MCF 10A (cell line): ENCODE measurements at regions not wholly inside any gene's neighbourhood (a gene's known extent, or its start where the extent isn't known, plus 50 kb on each side); places are given as distances from the start of the nearest gene placed in this dataset.

ENCODE experiments used
- BruUV-seq: library from RNA; stranded (reverse); fragments of 400-500 nt; replicated peaks from 2 replicates; lab custom pipeline; 2021; lab: Mats Ljungman, UMichigan
- CTCF ChIA-PET: fragments of 300-600 bp; sonication (Branson Sonifier 250); formaldehyde crosslinking; extraction: SDS; loops from one replicate; lab custom pipeline; 2021; ENCODE audit warnings: antibody characterized with exemption, inconsistent platforms; lab: Yijun Ruan, JAX
- POLR2A ChIA-PET: fragments of 300-600, 350-650 bp; sonication (Branson Sonifier 250); formaldehyde crosslinking; extraction: SDS; loops from one replicate; lab custom pipeline; 2020; ENCODE audit warnings: antibody characterized with exemption, inconsistent platforms; lab: Yijun Ruan, JAX
- DNase-seq: peaks from one replicate; pipeline ENCODE4 v3.0.0-alpha.2; 2018; ENCODE audit not compliant: unreplicated experiment
- H3K27ac Mint-ChIP-seq: one replicate; pipeline ENCODE4 v1.8.0; 2022; ENCODE audit warnings: mild to moderate bottlenecking, low read depth, mixed read lengths; ENCODE audit not compliant: unreplicated experiment
- H3K27me3 Mint-ChIP-seq: one replicate; pipeline ENCODE4 v1.8.0; 2022; ENCODE audit warnings: mixed read lengths; ENCODE audit not compliant: insufficient read depth, unreplicated experiment
- H3K36me3 Mint-ChIP-seq: one replicate; pipeline ENCODE4 v1.8.0; 2022; ENCODE audit warnings: mild to moderate bottlenecking, moderate library complexity, mixed read lengths; ENCODE audit not compliant: insufficient read depth, unreplicated experiment
- H3K4me1 Mint-ChIP-seq: one replicate; pipeline ENCODE4 v1.8.0; 2022; ENCODE audit warnings: mixed read lengths; ENCODE audit not compliant: insufficient read depth, unreplicated experiment
- H3K4me3 Mint-ChIP-seq: one replicate; pipeline ENCODE4 v1.8.0; 2022; ENCODE audit warnings: mild to moderate bottlenecking, moderate library complexity, mixed read lengths; ENCODE audit not compliant: unreplicated experiment
- H3K9me3 Mint-ChIP-seq: one replicate; pipeline ENCODE4 v1.8.0; 2022; ENCODE audit warnings: mixed read lengths; ENCODE audit not compliant: unreplicated experiment
- intact Hi-C: fragments of 100-400 bp; cut with micrococcal nuclease; formaldehyde crosslinking; loops from 2 replicates; pipeline ENCODE4 v1.14.1; 2022
- TF ChIP-seq, protein P1 (sequence below): fragments of 200-600 bp; IDR thresholded peaks from one replicate; pipeline ENCODE4 v1.8.0; 2022; ENCODE audit warnings: antibody characterized with exemption, mild to moderate bottlenecking; ENCODE audit not compliant: unreplicated experiment

- no peak for DNase-seq
- Mint-ChIP-seq H3K4me1 (peaks cover 16% of the 10 kb centered on the region), H3K27me3 (no peaks in the 10 kb centered on the region), H3K4me3 (no peak overlapping the region), H3K9me3 (no peaks in the 10 kb centered on the region), H3K36me3 (no peaks in the 10 kb centered on the region), H3K27ac (no peak overlapping the region)
- intact Hi-C loops, result no loop called here
- TF ChIP-seq, protein P1, sequence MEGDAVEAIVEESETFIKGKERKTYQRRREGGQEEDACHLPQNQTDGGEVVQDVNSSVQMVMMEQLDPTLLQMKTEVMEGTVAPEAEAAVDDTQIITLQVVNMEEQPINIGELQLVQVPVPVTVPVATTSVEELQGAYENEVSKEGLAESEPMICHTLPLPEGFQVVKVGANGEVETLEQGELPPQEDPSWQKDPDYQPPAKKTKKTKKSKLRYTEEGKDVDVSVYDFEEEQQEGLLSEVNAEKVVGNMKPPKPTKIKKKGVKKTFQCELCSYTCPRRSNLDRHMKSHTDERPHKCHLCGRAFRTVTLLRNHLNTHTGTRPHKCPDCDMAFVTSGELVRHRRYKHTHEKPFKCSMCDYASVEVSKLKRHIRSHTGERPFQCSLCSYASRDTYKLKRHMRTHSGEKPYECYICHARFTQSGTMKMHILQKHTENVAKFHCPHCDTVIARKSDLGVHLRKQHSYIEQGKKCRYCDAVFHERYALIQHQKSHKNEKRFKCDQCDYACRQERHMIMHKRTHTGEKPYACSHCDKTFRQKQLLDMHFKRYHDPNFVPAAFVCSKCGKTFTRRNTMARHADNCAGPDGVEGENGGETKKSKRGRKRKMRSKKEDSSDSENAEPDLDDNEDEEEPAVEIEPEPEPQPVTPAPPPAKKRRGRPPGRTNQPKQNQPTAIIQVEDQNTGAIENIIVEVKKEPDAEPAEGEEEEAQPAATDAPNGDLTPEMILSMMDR, result no peak
- no TSS peak for BruUV-seq
- ChIA-PET POLR2A (no interaction called here), CTCF (interaction anchor here (0.7 kb wide), 1 partner anchor 749 kb away, joined by 3 read pairs; no protein-coding TSS in a partner anchor)
Observed at GRCh38 chr10:126731610-126731990, 61.1 kb upstream of the C10orf90 start.

DNA sequence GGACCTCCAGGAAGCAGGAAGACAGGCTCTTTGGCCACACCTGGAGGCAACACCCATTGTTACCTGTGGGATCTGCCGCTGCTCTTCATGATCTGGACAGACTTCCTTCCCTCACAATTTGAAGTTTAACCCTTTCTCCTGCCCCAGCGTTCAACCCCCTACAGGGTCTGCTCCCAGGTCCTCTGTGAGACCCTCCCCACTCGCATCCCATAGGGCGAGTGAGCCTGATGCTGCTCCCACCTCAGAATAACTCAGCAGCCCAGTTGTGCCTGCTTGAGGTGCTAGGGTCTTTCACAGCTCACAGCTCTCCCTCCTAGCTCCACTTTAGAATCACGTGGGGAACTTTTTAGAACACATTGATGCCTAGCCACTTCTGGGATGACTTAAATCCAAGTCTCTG, 61.8 kb upstream of the C10orf90 start:
- H3K9me3 Mint-ChIP-seq, result no peaks in the 10 kb centered on the region
- no peak overlapping the region for H3K27ac Mint-ChIP-seq
- TF ChIP-seq, protein P1, result no peak
- peaks cover 16% of the 10 kb centered on the region for H3K4me1 Mint-ChIP-seq
- POLR2A ChIA-PET, result no interaction called here
- H3K27me3 Mint-ChIP-seq, result no peaks in the 10 kb centered on the region
- no peak overlapping the region for H3K4me3 Mint-ChIP-seq
- BruUV-seq, result no TSS peak
- intact Hi-C loops, result no loop called here
- no peak for DNase-seq
- no peaks in the 10 kb centered on the region for H3K36me3 Mint-ChIP-seq
- CTCF ChIA-PET, result no interaction called here

GRCh38 chr10:126732868-126733267, 62.4 kb upstream of the C10orf90 start:
- Mint-ChIP-seq H3K27me3 (no peaks in the 10 kb centered on the region), H3K27ac (no peak overlapping the region), H3K4me1 (peaks cover 16% of the 10 kb centered on the region), H3K9me3 (no peaks in the 10 kb centered on the region), H3K4me3 (no peak overlapping the region), H3K36me3 (no peaks in the 10 kb centered on the region)
- no TSS peak for BruUV-seq
- intact Hi-C loops, result no loop called here
- TF ChIP-seq, protein P1, result no peak
- POLR2A ChIA-PET, result interaction anchor here (0.6 kb wide), 1 partner anchor 18 kb away, joined by 3 read pairs; no protein-coding TSS in a partner anchor
- CTCF ChIA-PET, result no interaction called here
- no peak for DNase-seq

- H3K4me1 Mint-ChIP-seq, result peaks cover 16% of the 10 kb centered on the region
- no peak overlapping the region for H3K4me3 Mint-ChIP-seq
- H3K27ac Mint-ChIP-seq, result no peak overlapping the region
- POLR2A ChIA-PET, result interaction anchor here (0.5 kb wide), 1 partner anchor 276 kb away, joined by 3 read pairs; no protein-coding TSS in a partner anchor
- BruUV-seq, result no TSS peak
- intact Hi-C loops, result no loop called here
- H3K27me3 Mint-ChIP-seq, result no peaks in the 10 kb centered on the region
- no peaks in the 10 kb centered on the region for H3K9me3 Mint-ChIP-seq
- DNase-seq, result peak; percentile 35
- H3K36me3 Mint-ChIP-seq, result no peaks in the 10 kb centered on the region
- TF ChIP-seq, protein P1, result no peak
- CTCF ChIA-PET, result interaction anchor here (0.6 to 1.1 kb wide), 2 partner anchors 186 to 752 kb away, joined by 5 read pairs; no protein-coding TSS in a partner anchor
Observed at GRCh38 chr10:126734015-126734414, 63.5 kb upstream of the C10orf90 start.
